ENCODE measurements at regions not wholly inside any gene's neighbourhood (a gene's known extent, or its start where the extent isn't known, plus 50 kb on each side); places are given as distances from the start of the nearest gene placed in this dataset.
"Not testable (repeated sequence)": the region's sequence is repeated elsewhere in the genome, so short reads cannot be mapped to it uniquely, and the experiment has no call there.

GRCh38 chr16:73427164-73427563, 379.2 kb upstream of the ZFHX3 start:
- DNase-seq (ENCODE audit: low read depth in 4 of 4, low spot score in 3 of 4): no peak

GRCh38 chr16:73426433-73427160, 378.7 kb upstream of the ZFHX3 start:
- no peak for DNase-seq (ENCODE audit: low read depth in 4 of 4, low spot score in 3 of 4)

GRCh38 chr16:73420676-73421075, 372.7 kb upstream of the ZFHX3 start:
- DNase-seq (ENCODE audit: low read depth in 4 of 4, low spot score in 3 of 4): no peak

- no peak for DNase-seq (ENCODE audit: low read depth in 4 of 4, low spot score in 3 of 4)
Observed at GRCh38 chr16:73420244-73420643, 372.3 kb upstream of the ZFHX3 start.

- DNase-seq (ENCODE audit: low read depth in 4 of 4, low spot score in 3 of 4): no peak
Observed at GRCh38 chr16:73418691-73419090, 370.8 kb upstream of the ZFHX3 start.

GRCh38 chr16:73418051-73418450, 370.1 kb upstream of the ZFHX3 start:
- DNase-seq (ENCODE audit: low read depth in 4 of 4, low spot score in 3 of 4): no peak

- DNase-seq (ENCODE audit: low read depth in 4 of 4, low spot score in 3 of 4): no peak
Observed at GRCh38 chr16:73415286-73415685, 367.4 kb upstream of the ZFHX3 start.

GRCh38 chr16:73414638-73415037, 366.7 kb upstream of the ZFHX3 start:
- no peak for DNase-seq (ENCODE audit: low read depth in 4 of 4, low spot score in 3 of 4)

GRCh38 chr16:73413830-73414190, 365.9 kb upstream of the ZFHX3 start:
- no peak for DNase-seq (ENCODE audit: low read depth in 4 of 4, low spot score in 3 of 4)

GRCh38 chr16:73413091-73413829, 365.3 kb upstream of the ZFHX3 start:
- DNase-seq (ENCODE audit: low read depth in 4 of 4, low spot score in 3 of 4): no peak

GRCh38 chr16:73412416-73412815, 364.5 kb upstream of the ZFHX3 start:
- DNase-seq (ENCODE audit: low read depth in 4 of 4, low spot score in 3 of 4): no peak

GRCh38 chr16:73408716-73409115, 360.8 kb upstream of the ZFHX3 start:
- no peak for DNase-seq (ENCODE audit: low read depth in 4 of 4, low spot score in 3 of 4)

GRCh38 chr16:73408311-73408710, 360.4 kb upstream of the ZFHX3 start:
- no peak for DNase-seq (ENCODE audit: low read depth in 4 of 4, low spot score in 3 of 4)

- no peak for DNase-seq (ENCODE audit: low read depth in 4 of 4, low spot score in 3 of 4)
Observed at GRCh38 chr16:73405851-73406250, 357.9 kb upstream of the ZFHX3 start.

GRCh38 chr16:73404001-73404400, 356.1 kb upstream of the ZFHX3 start:
- DNase-seq (ENCODE audit: low read depth in 4 of 4, low spot score in 3 of 4): no peak

GRCh38 chr16:73403291-73403690, 355.4 kb upstream of the ZFHX3 start:
- DNase-seq (ENCODE audit: low read depth in 4 of 4, low spot score in 3 of 4): no peak

- no peak for DNase-seq (ENCODE audit: low read depth in 4 of 4, low spot score in 3 of 4)
Observed at GRCh38 chr16:73400951-73401350, 353.0 kb upstream of the ZFHX3 start.

GRCh38 chr16:73399997-73400396, 352.1 kb upstream of the ZFHX3 start:
- no peak for DNase-seq (ENCODE audit: low read depth in 4 of 4, low spot score in 3 of 4)

- DNase-seq (ENCODE audit: low read depth in 4 of 4, low spot score in 3 of 4): no peak
Observed at GRCh38 chr16:73399486-73399885, 351.6 kb upstream of the ZFHX3 start.

- not testable (repeated sequence) for DNase-seq (ENCODE audit: low read depth in 4 of 4, low spot score in 3 of 4)
Observed at GRCh38 chr16:73398604-73399003, 350.7 kb upstream of the ZFHX3 start.

GRCh38 chr16:73396556-73396955, 348.6 kb upstream of the ZFHX3 start:
- DNase-seq (ENCODE audit: low read depth in 4 of 4, low spot score in 3 of 4): no peak

GRCh38 chr16:73390936-73391335, 343.0 kb upstream of the ZFHX3 start:
- no peak for DNase-seq (ENCODE audit: low read depth in 4 of 4, low spot score in 3 of 4)
